Esophagus squamous epithelium (tissue), 5 donors: ENCODE measurements at regions not wholly inside any gene's neighbourhood (a gene's known extent, or its start where the extent isn't known, plus 50 kb on each side); places are given as distances from the start of the nearest gene placed in this dataset.
"Not testable (repeated sequence)": the region's sequence is repeated elsewhere in the genome, so short reads cannot be mapped to it uniquely, and the experiment has no call there.

Source experiments
- DNase-seq: peaks from one replicate; lab custom pipeline; 2025; lab: John Stamatoyannopoulos, UW
- H3K27ac ChIP-seq, 4 donors: fragments of 200-600 bp; sonication (generic); one replicate each; pipeline ENCODE4 v1.5.1; 2016 to 2019; ENCODE audit warnings: mild to moderate bottlenecking in 1 of 4
- H3K27me3 ChIP-seq, 4 donors: fragments of 200-600 bp; sonication (generic); 1 replicate in 3 of 4; 2 replicates in 1 of 4; pipeline versions ENCODE4 v1.5.1 to v1.6.0; 2017 to 2021; ENCODE audit warnings: antibody characterized with exemption in 1 of 4
- H3K36me3 ChIP-seq, 3 donors: fragments of 200-600 bp; sonication (generic); one replicate each; pipeline ENCODE4 v1.5.1; 2016 to 2019
- H3K4me1 ChIP-seq, 3 donors: fragments of 200-600 bp; sonication (generic); one replicate each; pipeline ENCODE4 v1.5.1; 2017 to 2019
- H3K4me3 ChIP-seq, 4 donors: fragments of 200-600 bp; sonication (generic); 1 replicate in 3 of 4; 2 replicates in 1 of 4; pipeline ENCODE4 v1.5.1; 2016 to 2019; ENCODE audit warnings: mild to moderate bottlenecking in 2 of 4, moderate library complexity in 1 of 4
- H3K9me3 ChIP-seq, 3 donors: fragments of 200-600 bp; sonication (generic); one replicate each; pipeline ENCODE4 v1.5.1; 2016 to 2019
- CTCF ChIP-seq, 6 experiments: fragments of 450-650 bp in 4 of 6; fragments of 200-600 bp in 2 of 6; sonication (generic) in 2 of 6; IDR thresholded peaks; one replicate each; pipeline ENCODE4 v1.5.1; 2016 to 2019; ENCODE audit warnings: antibody characterized with exemption in 6 of 6, mild to moderate bottlenecking in 4 of 6, moderate library complexity in 4 of 6
- POLR2A ChIP-seq, 4 donors: fragments of 450-650 bp; IDR thresholded peaks; one replicate each; pipeline ENCODE4 v1.6.1; 2017; ENCODE audit warnings: antibody characterized with exemption in 4 of 4, mild to moderate bottlenecking in 4 of 4, moderate library complexity in 3 of 4
- WGBS, 2 donors: methylation state at CpG; one replicate each; pipeline ENCODE4 v1.1.5; 2018; 5-methylcytosine and 5-hydroxymethylcytosine counted together
- intact Hi-C: fragments of 100-400 bp; cut with DNase I; formaldehyde crosslinking; loops from one replicate; pipeline ENCODE4 v1.15.0; 2022
- donor health status: DM: yes; HTN: yes; CAD: no.

GRCh38 chr18:21960189-21960588 is 209.2 kb upstream of the GATA6 start:
- 70 to 71% methylated on average over 8 of the region's 8 CpGs for WGBS, 2 donors
- no peaks in the 10 kb centered on the region for H3K9me3 ChIP-seq
- H3K4me1 ChIP-seq, result no peaks in the 10 kb centered on the region
- H3K4me3 ChIP-seq, result no peak overlapping the region
- no peak overlapping the region for H3K27ac ChIP-seq
- H3K36me3 ChIP-seq, result no peaks in the 10 kb centered on the region
- intact Hi-C loops, result loop anchor here (5.0 to 10.0 kb wide), 2 partner anchors 48 to 765 kb away; no protein-coding TSS in a partner anchor
- TF ChIP-seq CTCF (IDR thresholded peaks at IDR 0.05) (no peak), POLR2A (IDR thresholded peaks at IDR 0.05) (no peak)
- peaks cover 0 to 7% (median 0%) of the 10 kb centered on the region in 4 donors for H3K27me3 ChIP-seq
- DNase-seq, result no peak

- 76 to 100% methylated on average over 1 to 5 of the region's 5 CpGs for WGBS, 2 donors
- intact Hi-C loops, result loop anchor here (5.0 to 10.0 kb wide), 2 partner anchors 51 to 769 kb away; no protein-coding TSS in a partner anchor
- TF ChIP-seq POLR2A (IDR thresholded peaks at IDR 0.05) (no peak), CTCF (IDR thresholded peaks at IDR 0.05) (no peak)
- no peaks in the 10 kb centered on the region for H3K4me1 ChIP-seq
- H3K4me3 ChIP-seq, result no peak overlapping the region
- H3K27ac ChIP-seq, result no peak overlapping the region
- H3K9me3 ChIP-seq, result no peaks in the 10 kb centered on the region
- no peaks in the 10 kb centered on the region for H3K36me3 ChIP-seq
- peaks cover 0 to 7% (median 0%) of the 10 kb centered on the region in 4 donors for H3K27me3 ChIP-seq
- DNase-seq, result no peak
These were observed 206.1 kb upstream of the GATA6 start for GRCh38 chr18:21963336-21963735.

GRCh38 chr18:21968338-21968737 is 201.1 kb upstream of the GATA6 start:
- no peaks in the 10 kb centered on the region for H3K36me3 ChIP-seq
- H3K27me3 ChIP-seq, result no peaks in the 10 kb centered on the region
- H3K9me3 ChIP-seq, result no peaks in the 10 kb centered on the region
- H3K27ac ChIP-seq, result no peak overlapping the region
- intact Hi-C loops, result loop anchor here (10.0 kb wide), 1 partner anchor 774 kb away; no protein-coding TSS in a partner anchor
- H3K4me1 ChIP-seq, result no peaks in the 10 kb centered on the region
- H3K4me3 ChIP-seq, result no peak overlapping the region
- TF ChIP-seq CTCF (IDR thresholded peaks at IDR 0.05), result no peak
- no peak for TF ChIP-seq POLR2A (IDR thresholded peaks at IDR 0.05)
- DNase-seq, result no peak
- WGBS, 2 donors, result 84 to 90% methylated on average over 2 to 4 of the region's 4 CpGs

GRCh38 chr18:21972281-21972680 is 197.1 kb upstream of the GATA6 start:
- no peaks in the 10 kb centered on the region for H3K9me3 ChIP-seq
- WGBS, 2 donors, result 59 to 68% methylated on average over 7 of the region's 7 CpGs
- no peaks in the 10 kb centered on the region for H3K4me1 ChIP-seq
- no peak overlapping the region for H3K27ac ChIP-seq
- no peaks in the 10 kb centered on the region for H3K27me3 ChIP-seq
- TF ChIP-seq CTCF (IDR thresholded peaks at IDR 0.05) (no peak), POLR2A (IDR thresholded peaks at IDR 0.05) (no peak)
- no peaks in the 10 kb centered on the region for H3K36me3 ChIP-seq
- DNase-seq, result no peak
- intact Hi-C loops, result no loop called here
- no peak overlapping the region for H3K4me3 ChIP-seq

GRCh38 chr18:21975954-21976353 is 193.4 kb upstream of the GATA6 start:
- H3K4me1 ChIP-seq, intact Hi-C loops, H3K27ac ChIP-seq, H3K36me3 ChIP-seq, H3K4me3 ChIP-seq, DNase-seq, H3K9me3 ChIP-seq: not testable (repeated sequence)
- peaks cover 0 to 26% (median 0%) of the 10 kb centered on the region in 4 donors for H3K27me3 ChIP-seq
- 57 to 71% methylated on average over 1 of the region's 1 CpG for WGBS, 2 donors
